Mesenchymal stem cell (in vitro differentiated cells and primary cell): ENCODE measurements at regions not wholly inside any gene's neighbourhood (a gene's known extent, or its start where the extent isn't known, plus 50 kb on each side); places are given as distances from the start of the nearest gene placed in this dataset.

Experiments
- DNase-seq: peaks from one replicate; pipeline ENCODE4 v3.0.0-alpha.2; 2013
- H2AFZ ChIP-seq: one replicate; pipeline ENCODE4 v1.6.1; 2013; ENCODE audit warnings: low read depth, mild to moderate bottlenecking, control low read depth, inconsistent platforms, low read length, moderate library complexity
- H2AK5ac ChIP-seq: 2 replicates; pipeline ENCODE4 v1.6.1; 2013; ENCODE audit warnings: low read length, moderate library complexity, mild to moderate bottlenecking, inconsistent platforms; ENCODE audit not compliant: severe bottlenecking
- H2BK120ac ChIP-seq: one replicate; pipeline ENCODE4 v1.6.1; 2013; ENCODE audit warnings: low read depth, mild to moderate bottlenecking, inconsistent platforms, low read length, moderate library complexity
- H2BK12ac ChIP-seq, 2 experiments: one replicate each; pipeline ENCODE4 v1.6.1; 2013; ENCODE audit warnings: inconsistent platforms in 2 of 2, low read length in 2 of 2, mild to moderate bottlenecking in 2 of 2, moderate library complexity in 2 of 2, control low read depth in 1 of 2
- H2BK15ac ChIP-seq: one replicate; pipeline ENCODE4 v1.6.1; 2013; ENCODE audit warnings: mild to moderate bottlenecking, low read depth, inconsistent platforms; ENCODE audit not compliant: poor library complexity, severe bottlenecking
- H2BK5ac ChIP-seq: 2 replicates; pipeline ENCODE4 v1.6.1; 2013; ENCODE audit warnings: low read depth, mild to moderate bottlenecking, low read length, control low read depth, inconsistent platforms; ENCODE audit not compliant: poor library complexity, severe bottlenecking
- H3K14ac ChIP-seq, 2 experiments: one replicate each; pipeline ENCODE4 v1.6.1; 2013; ENCODE audit warnings: inconsistent platforms in 2 of 2, low read length in 2 of 2, control low read depth in 1 of 2, mild to moderate bottlenecking in 1 of 2, moderate library complexity in 1 of 2
- H3K18ac ChIP-seq, 2 experiments: one replicate each; pipeline ENCODE4 v1.6.1; 2013; ENCODE audit warnings: inconsistent platforms in 2 of 2, low read length in 2 of 2, control low read depth in 1 of 2, low read depth in 1 of 2, mild to moderate bottlenecking in 1 of 2
- H3K23ac ChIP-seq, 2 experiments: one replicate each; pipeline ENCODE4 v1.6.1; 2013; ENCODE audit warnings: inconsistent platforms in 2 of 2, low read length in 2 of 2, mild to moderate bottlenecking in 2 of 2, moderate library complexity in 2 of 2, control low read depth in 1 of 2
- H3K27ac ChIP-seq: 2 replicates; pipeline ENCODE4 v1.5.1; 2013; ENCODE audit warnings: mild to moderate bottlenecking, moderate library complexity, low read length, control low read depth, inconsistent platforms; ENCODE audit not compliant: poor library complexity, severe bottlenecking
- H3K27me3 ChIP-seq, 2 experiments: 2 replicates each; pipeline versions ENCODE4 v1.6.1 to v1.7.0; 2013; ENCODE audit warnings: low read length in 2 of 2, mild to moderate bottlenecking in 2 of 2, moderate library complexity in 2 of 2, control low read depth in 1 of 2, inconsistent platforms in 1 of 2; ENCODE audit not compliant: control insufficient read depth in 1 of 2, insufficient read depth in 1 of 2
- H3K36me3 ChIP-seq, 2 experiments: 2 replicates each; pipeline versions ENCODE4 v1.6.1 to v1.7.0; 2013; ENCODE audit warnings: low read length in 2 of 2, control low read depth in 1 of 2, inconsistent platforms in 1 of 2, low read depth in 1 of 2, mild to moderate bottlenecking in 1 of 2; ENCODE audit not compliant: insufficient read depth in 2 of 2, control insufficient read depth in 1 of 2
- H3K4ac ChIP-seq, 2 experiments: one replicate each; pipeline ENCODE4 v1.6.1; 2013; ENCODE audit warnings: inconsistent platforms in 2 of 2, low read length in 2 of 2, mild to moderate bottlenecking in 2 of 2, moderate library complexity in 2 of 2, control low read depth in 1 of 2, low read depth in 1 of 2
- H3K4me1 ChIP-seq: 2 replicates; pipeline ENCODE4 v1.6.1; 2013; ENCODE audit warnings: low read depth, low read length, control low read depth; ENCODE audit not compliant: control insufficient read depth, insufficient read depth
- H3K4me2 ChIP-seq: 2 replicates; pipeline ENCODE4 v1.6.1; 2013; ENCODE audit warnings: low read length, mild to moderate bottlenecking, inconsistent platforms; ENCODE audit not compliant: poor library complexity, severe bottlenecking
- H3K4me3 ChIP-seq, 2 experiments: 2 replicates each; pipeline versions ENCODE4 v1.5.1 to v1.7.0; 2013; ENCODE audit warnings: low read length in 2 of 2, mild to moderate bottlenecking in 2 of 2, control low read depth in 1 of 2, low read depth in 1 of 2; ENCODE audit not compliant: insufficient read depth in 1 of 2
- H3K79me1 ChIP-seq: replicated peaks from 2 replicates; pipeline ENCODE4 v1.6.1; 2013; ENCODE audit warnings: mild to moderate bottlenecking, control low read depth, low read length, inconsistent platforms; ENCODE audit not compliant: poor library complexity, severe bottlenecking
- H3K9ac ChIP-seq: 2 replicates; pipeline ENCODE4 v1.7.0; 2013; ENCODE audit warnings: mild to moderate bottlenecking, low read length, moderate library complexity
- H3K9me3 ChIP-seq: 2 replicates; pipeline ENCODE4 v1.7.0; 2013; ENCODE audit warnings: mild to moderate bottlenecking, low read length; ENCODE audit not compliant: control insufficient read depth
- H4K8ac ChIP-seq: one replicate; pipeline ENCODE4 v1.6.1; 2013; ENCODE audit warnings: inconsistent platforms, mild to moderate bottlenecking, low read length, moderate library complexity
- H4K91ac ChIP-seq: one replicate; pipeline ENCODE4 v1.6.1; 2013; ENCODE audit warnings: mild to moderate bottlenecking, low read length, inconsistent platforms
- WGBS: methylation state at CpG from one replicate; pipeline ENCODE4 v1.1.7; 2013; ENCODE audit warnings: mixed read lengths; 5-methylcytosine and 5-hydroxymethylcytosine counted together

DNA sequence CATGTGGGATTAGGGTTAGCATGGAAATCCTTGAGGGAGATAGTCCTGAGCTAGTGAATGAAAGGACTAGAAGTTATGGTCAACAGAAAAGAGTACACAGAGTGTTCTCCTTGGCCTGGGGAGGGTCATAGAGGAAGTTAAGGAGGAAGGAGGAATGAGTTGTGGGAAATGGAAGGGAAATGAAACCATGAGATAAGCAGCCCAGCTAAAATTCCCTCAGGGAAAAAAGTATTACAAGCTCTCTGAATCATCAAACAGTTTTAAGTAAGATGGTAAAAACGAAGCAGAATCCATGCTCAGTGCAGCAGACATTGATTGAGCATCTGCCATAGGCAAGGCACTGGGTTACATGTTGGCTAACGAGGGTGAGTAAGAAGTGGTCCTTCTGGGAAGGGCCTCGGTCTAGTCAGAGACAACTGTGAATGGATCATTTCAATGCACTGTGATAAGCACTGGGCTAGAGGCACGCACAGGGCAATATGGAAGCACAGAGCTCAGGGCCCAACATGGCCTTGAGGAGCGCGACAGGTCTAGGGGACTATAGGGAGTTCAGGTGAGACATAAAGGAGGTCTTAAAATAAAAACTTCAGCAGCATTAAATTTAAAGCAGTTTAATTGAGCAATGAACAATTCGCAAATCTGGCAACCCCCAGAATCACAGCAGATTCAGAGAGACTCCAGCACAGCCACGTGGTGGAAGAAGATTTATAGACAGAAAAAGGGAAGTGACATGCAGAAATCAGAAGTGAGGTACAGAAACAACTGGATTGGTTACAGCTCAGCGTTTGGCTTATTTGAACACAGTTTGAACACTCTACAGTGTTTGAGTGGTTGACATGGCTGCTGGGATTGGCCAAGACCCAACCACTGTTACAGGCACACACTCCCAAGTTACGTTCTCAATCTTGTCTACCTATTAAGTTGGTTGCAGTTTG lies 219.5 kb downstream of the HLX start:
- no peak overlapping the region for H3K4me2 ChIP-seq
- H2BK120ac ChIP-seq = peak overlapping the region; percentile 62
- peak overlapping the region; percentile 27 to 88 for H2BK12ac ChIP-seq
- H3K79me1 ChIP-seq = no peaks in the 10 kb centered on the region
- H2BK5ac ChIP-seq = no peak overlapping the region
- 82% methylated on average over 9 of the region's 10 CpGs for WGBS
- H4K8ac ChIP-seq = peak overlapping the region; percentile 19
- H3K9ac ChIP-seq = peak overlapping the region; percentile 58
- no peaks in the 10 kb centered on the region for H3K27me3 ChIP-seq
- no peaks in the 10 kb centered on the region for H3K36me3 ChIP-seq
- H2AFZ ChIP-seq = no peak overlapping the region
- H3K4me3 ChIP-seq = peak overlapping the region in 1 of 2 experiments; percentile 17
- peak overlapping the region; percentile 85 for H2AK5ac ChIP-seq
- peak overlapping the region; percentile 62 for H3K27ac ChIP-seq
- peak overlapping the region; percentile 6 to 66 for H3K4ac ChIP-seq
- H3K4me1 ChIP-seq = peaks cover 8% of the 10 kb centered on the region
- H3K14ac ChIP-seq = no peak overlapping the region
- H4K91ac ChIP-seq = peak overlapping the region; percentile 52
- no peak overlapping the region for H3K23ac ChIP-seq
- H2BK15ac ChIP-seq = no peak overlapping the region
- no peaks in the 10 kb centered on the region for H3K9me3 ChIP-seq
- H3K18ac ChIP-seq = peak overlapping the region; percentile 13 to 91
- DNase-seq = peak; percentile 72

- Histone ChIP-seq H3K4ac (peak overlapping the region; percentile 7 to 71), H3K18ac (peak overlapping the region; percentile 61 to 85), H4K8ac (no peak overlapping the region)
These were observed 220.7 kb downstream of the HLX start for GRCh38 chr1:221099747-221100595.

GRCh38 chr1:221100611-221101010 lies 221.4 kb downstream of the HLX start:
- Histone ChIP-seq H3K18ac (no peak overlapping the region), H2BK15ac (no peak overlapping the region), H2BK12ac (no peak overlapping the region), H4K8ac (no peak overlapping the region), H4K91ac (no peak overlapping the region), H2AFZ (no peak overlapping the region), H2AK5ac (no peak overlapping the region), H3K14ac (no peak overlapping the region), H3K27me3 (peaks cover 0 to 5% of the 10 kb centered on the region in 2 experiments), H3K4me2 (no peak overlapping the region), H3K79me1 (no peaks in the 10 kb centered on the region), H3K4me1 (peaks cover 5% of the 10 kb centered on the region), H3K27ac (peak overlapping the region; percentile 88), H3K23ac (no peak overlapping the region), H3K9ac (peak overlapping the region; percentile 33), H3K9me3 (no peaks in the 10 kb centered on the region), H3K4ac (no peak overlapping the region), H2BK120ac (no peak overlapping the region), H2BK5ac (no peak overlapping the region), H3K36me3 (no peaks in the 10 kb centered on the region), H3K4me3 (no peak overlapping the region)
- peak; percentile 93 for DNase-seq
- WGBS = 0% methylated on average over 2 of the region's 3 CpGs

More at GRCh38 chr1:221099747-221100595, 220.7 kb downstream of the HLX start:
- Histone ChIP-seq H3K36me3 (no peaks in the 10 kb centered on the region), H3K4me3 (no peak overlapping the region), H2BK120ac (peak overlapping the region; percentile 81), H3K23ac (no peak overlapping the region), H3K9ac (no peak overlapping the region), H3K27me3 (peaks cover 0 to 5% of the 10 kb centered on the region in 2 experiments), H2AK5ac (peak overlapping the region; percentile 85), H2BK15ac (peak overlapping the region; percentile 44), H4K91ac (peak overlapping the region; percentile 84), H2BK12ac (peak overlapping the region; percentile 70 to 100), H3K4me2 (no peak overlapping the region), H2AFZ (no peak overlapping the region), H3K9me3 (no peaks in the 10 kb centered on the region), H2BK5ac (peak overlapping the region; percentile 31), H3K14ac (peak overlapping the region in 1 of 2 experiments; percentile 26), H3K79me1 (no peaks in the 10 kb centered on the region), H3K4me1 (peaks cover 5% of the 10 kb centered on the region), H3K27ac (peak overlapping the region; percentile 88)
- 98% methylated on average over 9 of the region's 12 CpGs for WGBS
- no peak for DNase-seq
